ENCODE measurements at regions not wholly inside any gene's neighbourhood (a gene's known extent, or its start where the extent isn't known, plus 50 kb on each side); places are given as distances from the start of the nearest gene placed in this dataset.
A peak's percentile ranks its signal among the peaks of the same experiment; 100 is the strongest.
"Not testable (repeated sequence)": the region's sequence is repeated elsewhere in the genome, so short reads cannot be mapped to it uniquely, and the experiment has no call there.

DNA sequence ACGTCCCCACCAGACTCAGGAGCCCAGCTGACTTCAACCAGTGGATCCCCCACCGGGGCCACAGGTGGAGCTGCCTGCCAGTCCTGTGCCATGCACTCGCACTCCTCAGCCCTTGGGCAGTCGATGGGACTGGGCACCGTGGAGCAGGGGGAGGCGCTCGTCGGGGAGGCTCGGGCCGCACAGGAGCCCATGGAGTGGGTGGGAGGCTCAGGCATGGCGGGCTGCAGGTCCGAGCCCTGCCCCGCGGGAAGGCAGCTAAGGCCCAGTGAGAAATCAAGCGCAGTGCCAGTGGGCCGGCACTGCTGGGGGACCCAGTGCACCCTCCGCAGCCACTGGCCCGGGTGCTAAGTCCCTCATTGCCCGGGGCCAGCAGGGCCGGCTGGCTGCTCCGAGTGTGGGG is 52.3 kb upstream of the LRRC30 start:
- not testable (repeated sequence) for DNase-seq (ENCODE audit: low read depth)

DNA sequence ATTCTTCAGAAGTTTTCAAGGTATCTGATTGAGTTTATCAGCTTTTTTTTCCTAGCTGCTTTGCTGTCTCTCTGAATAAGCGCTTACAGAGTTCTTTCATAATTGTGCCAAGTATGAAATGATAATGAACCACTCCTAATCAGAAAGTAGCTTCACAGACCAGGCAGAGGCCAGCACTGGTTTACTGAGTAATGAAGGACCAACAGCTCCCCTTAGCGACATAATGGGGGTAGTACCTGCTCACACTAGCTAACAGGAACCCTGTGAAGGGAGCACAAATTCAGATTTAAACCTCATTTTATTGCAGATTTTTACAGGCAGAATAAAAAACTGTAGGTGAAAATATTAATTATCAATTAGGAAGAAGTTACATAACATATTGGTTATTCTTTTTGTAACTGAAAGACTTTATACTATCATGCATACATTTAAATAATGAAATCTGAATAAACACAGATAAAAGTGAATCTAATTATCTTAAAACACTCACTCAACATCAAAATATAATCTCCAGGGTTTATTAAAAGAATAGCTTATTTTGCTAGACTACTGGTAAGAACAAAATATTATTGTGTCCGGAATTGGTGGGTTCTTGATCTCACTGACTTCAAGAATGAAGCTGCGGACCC is 53.7 kb upstream of the LRRC30 start:
- peak; percentile 52 for DNase-seq (ENCODE audit: low read depth)

DNA sequence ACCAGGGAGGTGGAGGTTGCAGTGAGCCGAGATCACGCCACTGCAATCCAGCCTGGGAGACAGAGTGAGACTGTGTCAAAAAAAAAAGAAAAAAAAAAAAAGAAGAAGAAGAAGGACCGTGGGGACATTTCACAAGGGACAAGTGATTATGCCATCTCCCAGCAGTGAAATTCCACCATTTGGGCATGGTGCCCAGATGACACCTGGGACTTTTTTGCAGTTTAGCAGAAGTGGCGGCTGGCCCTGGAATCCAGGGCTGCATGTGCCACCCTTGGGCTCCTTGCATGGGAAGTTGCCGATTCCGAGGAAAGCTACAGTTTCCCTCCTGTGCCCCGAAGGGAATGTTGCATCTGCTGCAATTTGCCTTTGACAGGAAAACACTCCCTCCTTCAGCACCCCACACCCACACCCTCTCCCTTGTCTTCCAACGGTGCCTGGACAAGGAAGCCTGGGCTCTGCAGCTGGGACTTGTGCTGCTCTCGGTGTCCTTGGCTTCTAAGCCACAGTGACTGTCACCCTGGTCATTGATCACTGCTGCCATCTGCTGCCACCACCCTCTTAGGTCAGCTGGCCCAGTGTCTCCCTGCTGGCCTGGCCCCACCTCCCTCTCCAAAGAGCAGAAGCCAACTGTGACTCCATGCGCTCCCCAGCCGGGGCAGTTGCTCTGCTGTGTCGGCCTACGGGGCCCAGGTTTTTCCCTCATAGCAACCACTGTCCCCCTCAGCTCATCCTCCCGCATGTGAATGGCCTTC is 56.4 kb upstream of the LRRC30 start:
- no peak for DNase-seq (ENCODE audit: low read depth)

- no peak for DNase-seq (ENCODE audit: low read depth)
Observed at GRCh38 chr18:7173216-7173615, 55.6 kb upstream of the LAMA1 start.

DNA sequence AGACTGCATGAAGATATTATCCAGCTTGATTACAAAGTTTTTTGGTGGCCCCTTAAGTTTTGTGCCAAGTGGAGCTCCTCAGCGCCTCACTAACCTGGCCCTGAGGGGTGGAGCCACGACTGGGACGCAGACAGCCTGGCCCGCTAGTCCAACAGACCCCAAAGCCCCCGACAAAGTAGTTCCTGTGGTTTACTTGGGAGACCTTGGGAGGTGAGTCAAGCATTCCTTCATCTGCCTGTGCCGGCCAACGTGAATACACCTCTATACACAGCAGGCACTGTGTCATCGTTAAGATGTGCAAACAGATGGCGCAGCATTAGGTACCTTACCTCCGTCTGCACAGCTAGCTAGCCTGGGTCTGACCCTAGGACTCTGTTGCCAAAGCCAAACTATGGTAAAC is 55.0 kb upstream of the LAMA1 start:
- DNase-seq (ENCODE audit: low read depth): peak; percentile 37

DNA sequence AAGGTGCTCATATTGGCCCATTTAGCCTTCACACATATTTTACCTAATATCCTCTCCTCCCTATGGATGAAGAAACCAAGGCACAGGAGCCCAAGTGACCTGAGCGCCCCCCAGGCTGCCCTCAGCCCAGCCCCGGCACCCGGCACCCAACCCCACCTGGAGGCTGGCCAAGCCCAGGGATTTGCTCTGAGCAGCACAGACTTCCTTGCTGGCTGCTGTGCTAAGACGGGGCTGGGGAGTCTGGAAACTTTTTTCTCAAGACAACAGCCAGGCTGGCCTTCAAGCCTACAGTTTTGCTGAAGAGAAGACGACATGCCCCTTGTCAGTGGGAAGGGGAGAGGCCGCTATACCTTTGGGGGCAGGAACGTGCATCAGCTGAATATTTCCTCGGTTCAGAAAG is 52.7 kb upstream of the LAMA1 start:
- DNase-seq (ENCODE audit: low read depth): no peak

GRCh38 chr18:7169601-7170000 is 52.0 kb upstream of the LAMA1 start:
- no peak for DNase-seq (ENCODE audit: low read depth)

DNA sequence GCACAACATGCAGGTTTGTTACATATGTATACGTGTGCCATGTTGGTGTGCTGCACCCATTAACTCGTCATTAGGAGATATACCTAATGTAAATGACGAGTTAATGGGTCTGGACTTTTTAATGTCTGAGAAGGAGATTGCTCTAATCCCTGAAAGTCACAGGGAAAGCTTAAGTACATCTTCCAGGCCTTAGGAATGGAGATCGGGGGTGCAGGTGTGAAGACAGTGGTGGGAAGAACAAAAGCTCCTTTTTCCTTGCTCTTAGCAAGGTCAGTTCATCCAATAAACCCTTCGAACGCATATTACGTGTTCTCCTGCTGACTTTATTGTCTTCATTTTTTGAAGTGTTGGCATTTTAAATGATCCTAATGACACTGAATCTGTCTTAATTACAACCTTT is 50.8 kb upstream of the LAMA1 start:
- DNase-seq (ENCODE audit: low read depth): no peak
